GM12878 (cell line): ENCODE measurements at regions not wholly inside any gene's neighbourhood (a gene's known extent, or its start where the extent isn't known, plus 50 kb on each side); places are given as distances from the start of the nearest gene placed in this dataset.

Source experiments
- ATAC-seq: fragments of 200-7000 bp; cut with Tn5 transposase; 3 replicates; pipeline ENCODE4 v1.9.1; 2020; ENCODE audit warnings: mild to moderate bottlenecking, moderate library complexity
- BruUV-seq: library from RNA; stranded (reverse); fragments of 400-500 nt; replicated peaks from 2 replicates; lab custom pipeline; 2021; lab: Mats Ljungman, UMichigan
- CTCF ChIA-PET: fragments of 300-600 bp; sonication (Branson Sonifier 250); formaldehyde crosslinking; extraction: SDS; loops from one replicate; lab custom pipeline; 2021; ENCODE audit warnings: inconsistent platforms; lab: Yijun Ruan, JAX
- POLR2A ChIA-PET: fragments of 350-600 bp; formaldehyde crosslinking; extraction: SDS; loops from one replicate; lab custom pipeline; 2021; ENCODE audit warnings: inconsistent platforms; lab: Charles Lee
- RAD21 ChIA-PET: fragments of 300-600 bp; sonication (Branson Sonifier 250); formaldehyde crosslinking; loops from one replicate; lab custom pipeline; 2023; ENCODE audit warnings: antibody characterized with exemption; ENCODE audit not compliant: unreplicated experiment; lab: Charles Lee
- SMC1A ChIA-PET: fragments of 300-600 bp; sonication (Branson Sonifier 250); formaldehyde crosslinking; loops from one replicate; lab custom pipeline; 2023; ENCODE audit not compliant: unreplicated experiment, uncharacterized antibody; lab: Charles Lee
- DNase-seq: peaks from one replicate; pipeline ENCODE4 v3.0.0-alpha.2; 2011; ENCODE audit warnings: low read depth, low spot score
- FAIRE-seq: peaks from 3 replicates; lab custom pipeline; 2011; peaks lifted over from hg19 to GRCh38; lab: Jason Lieb, UNC
- H2AFZ ChIP-seq: 2 replicates; pipeline ENCODE4 v1.6.0; 2011; ENCODE audit warnings: low read depth, low read length, control low read depth; ENCODE audit not compliant: control insufficient read depth
- H3K27ac ChIP-seq: 2 replicates; pipeline ENCODE4 v1.5.1; 2011; ENCODE audit warnings: control low read depth; ENCODE audit not compliant: control insufficient read depth, insufficient read depth
- H3K27me3 ChIP-seq, 2 experiments: replicated peaks in 1 of 2; 2 replicates each; pipeline versions ENCODE4 v1.6.0 to v1.6.1; 2011; ENCODE audit warnings: low read length in 1 of 2; ENCODE audit not compliant: control insufficient read depth in 2 of 2, insufficient read depth in 2 of 2
- H3K36me3 ChIP-seq, 2 experiments: 2 replicates each; pipeline ENCODE4 v1.5.1; 2011; ENCODE audit warnings: low read length in 1 of 2; ENCODE audit not compliant: control insufficient read depth in 2 of 2, insufficient read depth in 2 of 2
- H3K4me1 ChIP-seq: 2 replicates; pipeline ENCODE4 v1.6.1; 2011; ENCODE audit warnings: mild to moderate bottlenecking, low read length, moderate library complexity, mixed read lengths; ENCODE audit not compliant: control insufficient read depth, insufficient read depth
- H3K4me2 ChIP-seq: 2 replicates; pipeline ENCODE4 v1.6.0; 2011; ENCODE audit warnings: control low read depth; ENCODE audit not compliant: control insufficient read depth, insufficient read depth
- H3K4me3 ChIP-seq: fragments of 200-600 bp; sonication (generic); 2 replicates; pipeline ENCODE4 v1.5.1; 2016
- H3K79me2 ChIP-seq: 2 replicates; pipeline ENCODE4 v1.6.0; 2011; ENCODE audit warnings: low read length; ENCODE audit not compliant: control insufficient read depth, insufficient read depth
- H3K9ac ChIP-seq: 2 replicates; pipeline ENCODE4 v1.8.0; 2011; ENCODE audit warnings: low read length, control low read depth, mixed read lengths; ENCODE audit not compliant: control insufficient read depth, insufficient read depth
- H3K9me3 ChIP-seq: replicated peaks from 3 replicates; pipeline ENCODE4 v1.5.1; 2011; ENCODE audit warnings: mild to moderate bottlenecking, low read length; ENCODE audit not compliant: control insufficient read depth, insufficient read depth
- H4K20me1 ChIP-seq: 2 replicates; pipeline ENCODE4 v1.6.0; 2011; ENCODE audit not compliant: control insufficient read depth, insufficient read depth
- ATF2 ChIP-seq: IDR thresholded peaks from 2 replicates; pipeline ENCODE4 v1.6.1; 2012; ENCODE audit warnings: low read length, inconsistent platforms
- ATF7 ChIP-seq: fragments of 450-650 bp; IDR thresholded peaks from 2 replicates; pipeline ENCODE4 v1.6.1; 2016; ENCODE audit warnings: low read depth, mild to moderate bottlenecking
- BCL3 ChIP-seq: IDR thresholded peaks from 2 replicates; pipeline ENCODE4 v1.6.1; 2011; ENCODE audit warnings: borderline replicate concordance, low read depth, mild to moderate bottlenecking, moderate library complexity, low read length; ENCODE audit not compliant: insufficient read depth, poor library complexity, severe bottlenecking
- BMI1 ChIP-seq: fragments of 450-650 bp; IDR thresholded peaks from 2 replicates; pipeline ENCODE4 v1.6.1; 2016; ENCODE audit warnings: mild to moderate bottlenecking, moderate library complexity, borderline replicate concordance
- CBX3 ChIP-seq: fragments of 200-600 bp; sonication (generic); IDR thresholded peaks from 2 replicates; pipeline ENCODE4 v1.6.1; 2016; ENCODE audit warnings: low read depth, borderline replicate concordance
- CBX5 ChIP-seq: sonication (generic); IDR thresholded peaks from 2 replicates; pipeline ENCODE4 v1.6.1; 2016; ENCODE audit warnings: low read depth, moderate library complexity, mild to moderate bottlenecking, inconsistent platforms
- KDM1A ChIP-seq: fragments of 200-600 bp; sonication (generic); IDR thresholded peaks from 2 replicates; pipeline ENCODE4 v1.6.1; 2016; ENCODE audit warnings: borderline replicate concordance
- NR2F1 ChIP-seq: fragments of 450-650 bp; conservative IDR thresholded peaks from 2 replicates; pipeline ENCODE4 v1.6.1; 2017; ENCODE audit warnings: mild to moderate bottlenecking
- PML ChIP-seq: IDR thresholded peaks from 2 replicates; pipeline ENCODE4 v1.6.1; 2012; ENCODE audit warnings: low read length, inconsistent platforms
- PRDM15 ChIP-seq: fragments of 450-650 bp; formaldehyde crosslinking; IDR thresholded peaks from 2 replicates; pipeline ENCODE4 v1.4.0; 2020; ENCODE audit warnings: mild to moderate bottlenecking, moderate library complexity
- SMAD5 ChIP-seq: IDR thresholded peaks from 2 replicates; pipeline ENCODE4 v1.6.1; 2016; ENCODE audit warnings: antibody characterized with exemption, low read depth
- TARDBP ChIP-seq: IDR thresholded peaks from 2 replicates; pipeline ENCODE4 v1.6.1; 2016; ENCODE audit warnings: borderline replicate concordance
- TCF3 ChIP-seq: IDR thresholded peaks from 2 replicates; pipeline ENCODE4 v1.6.1; 2012; ENCODE audit warnings: low read depth, mild to moderate bottlenecking, low read length, borderline replicate concordance; ENCODE audit not compliant: insufficient read depth
- ZBTB33 ChIP-seq: fragments of 450-650 bp; IDR thresholded peaks from 2 replicates; pipeline ENCODE4 v1.6.1; 2017; ENCODE audit warnings: mild to moderate bottlenecking
- WGBS: methylation state at CpG from one replicate; pipeline ENCODE4 v1.1.6; 2016; ENCODE audit warnings: low lambda C conversion rate; ENCODE audit not compliant: insufficient replicate concordance, insufficient coverage; ENCODE audit errors: missing lambda C conversion rate; 5-methylcytosine and 5-hydroxymethylcytosine counted together
- in situ Hi-C: fragments of 300-500 bp; cut with MboI; formaldehyde crosslinking; loops from 9 replicates; pipeline ENCODE4 v1.14.3; 2018; ENCODE audit warnings: mixed read lengths
- intact Hi-C: fragments of 100-400 bp; cut with micrococcal nuclease; formaldehyde crosslinking; loops from one replicate; pipeline ENCODE4 v1.14.2; 2022; ENCODE audit not compliant: unreplicated experiment

GRCh38 chr22:22035203-22035602 lies 52.6 kb upstream of the TOP3B start (continued):
- TF ChIP-seq ATF2 (no peak), BMI1 (no peak)

- no TSS peak for BruUV-seq
- POLR2A ChIA-PET: interaction anchor here (8.1 kb wide), 1 partner anchor 10 kb away, joined by 141 read pairs; no protein-coding TSS in a partner anchor
- Histone ChIP-seq H3K9me3 (no peaks in the 10 kb centered on the region), H3K27me3 (no peaks in the 10 kb centered on the region), H3K9ac (no peak overlapping the region), H3K4me1 (peaks cover 22% of the 10 kb centered on the region), H2AFZ (no peak overlapping the region), H4K20me1 (no peaks in the 10 kb centered on the region), H3K79me2 (peaks cover 6% of the 10 kb centered on the region), H3K4me3 (no peak overlapping the region), H3K4me2 (no peak overlapping the region), H3K27ac (no peak overlapping the region), H3K36me3 (no peaks in the 10 kb centered on the region)
- SMC1A ChIA-PET: interaction anchor here (0.9 to 7.0 kb wide), 6 partner anchors 8 to 920 kb away, joined by 3 to 174 read pairs (median 22); no protein-coding TSS in a partner anchor
- WGBS: 46% methylated on average over 3 of the region's 3 CpGs
- DNase-seq (no peak), FAIRE-seq (no peak), ATAC-seq (no peak)
- intact Hi-C loops (no loop called here), in situ Hi-C loops (loop anchor here (10.0 kb wide), 1 partner anchor 120 kb away; no protein-coding TSS in a partner anchor)
- RAD21 ChIA-PET: interaction anchor here (0.7 to 12.8 kb wide), 2 partner anchors 9 to 132 kb away, joined by 3 to 229 read pairs; no protein-coding TSS in a partner anchor
- CTCF ChIA-PET: interaction anchor here (0.8 to 13.5 kb wide), 6 partner anchors 9 to 307 kb away, joined by 3 to 177 read pairs (median 59); no protein-coding TSS in a partner anchor
- TF ChIP-seq TCF3 (no peak), BCL3 (no peak), ATF7 (no peak), SMAD5 (no peak), KDM1A (no peak), TARDBP (no peak), NR2F1 (no peak), PML (no peak), ZBTB33 (no peak), PRDM15 (no peak), CBX5 (no peak), CBX3 (no peak)
Observed at GRCh38 chr22:22034469-22035132, 52.0 kb upstream of the TOP3B start.
